Frontal cortex (tissue), 3 donors: ENCODE measurements at regions not wholly inside any gene's neighbourhood (a gene's known extent, or its start where the extent isn't known, plus 50 kb on each side); places are given as distances from the start of the nearest gene placed in this dataset.
A peak's percentile ranks its signal among the peaks of the same experiment; 100 is the strongest.
"Not testable (repeated sequence)": the region's sequence is repeated elsewhere in the genome, so short reads cannot be mapped to it uniquely, and the experiment has no call there.

ENCODE experiments used
- DNase-seq, 2 donors: peaks; one replicate each; pipeline ENCODE4 v3.0.0; 2012; ENCODE audit warnings: low spot score in 2 of 2
- FAIRE-seq: peaks from 2 replicates; lab custom pipeline; 2012; peaks lifted over from hg19 to GRCh38; lab: Jason Lieb, UNC
- donor health status: control.
- donor health status: control.
- donor health status: control.

- no peak for DNase-seq
These were observed 902.9 kb downstream of the LTN1 start for GRCh38 chr21:28089599-28090441.

DNA sequence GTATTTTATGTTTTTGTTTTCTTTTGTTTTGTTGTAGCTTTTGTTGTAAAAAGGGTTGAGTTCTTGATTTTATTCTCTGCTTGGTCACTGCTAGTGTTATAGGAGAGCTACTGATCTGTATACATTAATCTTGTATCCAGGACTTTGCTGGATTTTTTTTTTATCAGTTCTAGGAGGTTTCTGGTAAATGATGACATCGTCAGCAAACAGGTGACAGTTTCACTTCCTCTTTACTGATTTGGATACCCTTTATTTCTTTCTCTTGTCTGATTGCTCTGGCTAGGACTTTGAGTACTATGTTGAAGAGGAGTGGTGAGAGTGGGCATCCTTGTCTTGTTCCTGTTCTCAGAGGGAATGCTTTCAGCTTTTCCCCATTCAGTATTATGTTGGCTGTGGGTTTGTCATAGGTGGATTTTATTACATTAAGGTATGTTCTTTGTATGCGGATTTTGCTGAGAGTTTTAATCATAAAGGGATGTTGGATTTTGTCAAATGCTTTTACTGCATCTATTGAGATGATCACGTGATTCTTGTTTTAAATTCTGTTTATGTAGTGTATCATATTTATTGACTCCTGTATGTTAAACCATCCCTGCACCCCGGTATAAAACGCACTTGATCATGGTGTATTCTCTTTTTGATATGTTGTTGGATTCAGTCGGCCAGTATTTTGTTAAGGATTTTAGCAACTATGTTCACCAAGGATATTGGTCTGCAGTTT, 905.7 kb downstream of the LTN1 start:
- no peak for DNase-seq
- FAIRE-seq, result no peak

More at GRCh38 chr21:28089599-28090441, 902.9 kb downstream of the LTN1 start:
- FAIRE-seq, result no peak

DNA sequence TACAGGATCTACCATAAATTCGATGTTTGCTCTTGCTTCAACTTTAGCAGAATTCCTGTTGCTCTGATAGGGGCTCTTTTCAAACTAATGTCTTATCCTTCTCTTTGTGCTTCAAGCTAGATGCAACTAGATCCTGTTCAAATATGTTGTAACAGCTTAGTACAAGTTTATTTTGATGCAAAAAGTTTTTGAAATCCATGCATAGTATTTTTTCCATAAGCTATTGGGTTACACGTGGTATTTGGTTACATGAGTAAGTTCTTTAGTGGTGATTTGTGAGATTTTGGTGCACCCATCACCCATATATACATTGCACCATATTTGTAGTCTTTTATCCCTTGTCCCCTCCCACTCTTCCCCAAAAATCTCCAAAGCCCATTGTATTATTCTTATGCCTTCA, 907.7 kb downstream of the LTN1 start:
- DNase-seq (no peak), FAIRE-seq (no peak)

DNA sequence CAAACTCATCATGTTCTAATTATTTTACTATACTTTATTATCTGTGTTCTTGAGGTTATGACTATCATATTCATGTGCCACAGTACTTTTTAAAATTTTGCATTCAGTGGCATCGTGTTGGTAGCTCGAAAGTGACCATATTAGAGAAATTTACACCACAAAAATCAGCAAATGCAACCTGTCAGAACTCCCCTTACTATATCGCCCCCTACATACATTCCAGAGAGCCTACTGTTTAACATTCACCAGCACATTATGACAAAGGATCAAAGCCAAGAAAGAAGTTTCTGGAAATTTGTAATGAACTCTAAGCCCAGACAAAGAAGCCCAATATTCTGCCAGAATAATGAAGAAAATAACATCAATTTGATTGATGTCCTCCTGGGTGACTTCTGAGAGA, 909.3 kb downstream of the LTN1 start:
- DNase-seq (no peak), FAIRE-seq (no peak)

DNA sequence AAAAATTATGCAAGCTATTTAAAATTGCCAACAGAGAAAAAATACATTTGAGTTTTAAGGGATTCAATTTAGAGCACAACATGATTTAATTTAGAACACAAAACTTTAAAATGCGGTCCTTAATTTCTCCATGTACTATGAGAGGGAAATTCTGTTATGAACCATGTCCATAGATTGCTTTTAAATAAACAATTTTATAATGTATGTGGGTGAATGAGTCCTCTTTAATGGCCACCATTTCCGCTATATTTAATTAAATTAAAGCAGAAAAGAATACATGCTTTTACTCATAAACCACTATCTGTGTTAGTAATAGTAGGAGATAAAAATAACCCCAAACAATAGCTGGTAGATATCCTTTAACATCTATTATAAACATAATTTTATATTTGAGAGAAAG, 914.6 kb downstream of the LTN1 start:
- no peak for FAIRE-seq
- no peak for DNase-seq

GRCh38 chr21:28074676-28075075, 918.0 kb downstream of the LTN1 start:
- DNase-seq (no peak), FAIRE-seq (no peak)

DNA sequence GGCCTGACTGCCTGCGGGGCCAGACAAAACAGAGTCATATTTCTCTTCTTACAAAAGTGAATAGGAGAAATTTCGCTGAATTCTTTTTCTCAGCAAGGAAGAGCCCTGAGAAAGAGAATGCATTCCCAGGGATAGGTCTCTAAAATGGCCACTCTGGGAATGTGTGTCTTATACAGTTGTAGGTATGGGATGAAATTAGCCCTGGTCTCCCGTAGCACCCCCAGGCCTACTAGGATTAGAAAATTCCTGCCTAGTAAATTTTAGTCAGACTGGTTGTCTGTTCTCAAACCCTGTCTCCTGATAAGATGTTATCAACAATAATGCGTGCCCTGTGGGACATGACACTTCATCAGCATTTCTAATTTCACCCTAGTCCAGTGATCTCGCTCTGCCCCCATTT, 920.1 kb downstream of the LTN1 start:
- no peak for DNase-seq
- no peak for FAIRE-seq

DNA sequence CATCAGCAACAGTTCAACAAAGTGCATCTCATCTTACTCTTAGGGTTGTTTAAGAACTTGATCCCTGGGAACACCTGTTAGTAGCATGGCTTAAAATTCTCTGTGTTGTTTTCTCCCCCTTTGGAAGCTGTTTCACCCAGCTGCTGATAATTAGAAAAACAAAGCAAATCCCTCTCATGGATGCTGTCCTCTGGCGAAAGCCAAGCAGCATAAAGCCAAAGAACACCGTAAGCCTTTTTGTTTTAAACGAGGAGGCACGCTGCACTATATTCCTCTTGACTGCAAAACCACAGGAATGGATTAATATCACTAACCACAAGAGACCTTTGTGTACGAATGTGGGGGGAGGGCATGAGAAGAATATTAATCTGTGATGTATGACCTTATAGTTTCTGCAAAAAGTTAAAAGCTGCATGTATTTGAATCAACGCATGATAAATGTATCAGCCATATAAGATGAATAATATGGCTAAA, 923.2 kb downstream of the LTN1 start:
- FAIRE-seq (no peak), DNase-seq (no peak)

DNA sequence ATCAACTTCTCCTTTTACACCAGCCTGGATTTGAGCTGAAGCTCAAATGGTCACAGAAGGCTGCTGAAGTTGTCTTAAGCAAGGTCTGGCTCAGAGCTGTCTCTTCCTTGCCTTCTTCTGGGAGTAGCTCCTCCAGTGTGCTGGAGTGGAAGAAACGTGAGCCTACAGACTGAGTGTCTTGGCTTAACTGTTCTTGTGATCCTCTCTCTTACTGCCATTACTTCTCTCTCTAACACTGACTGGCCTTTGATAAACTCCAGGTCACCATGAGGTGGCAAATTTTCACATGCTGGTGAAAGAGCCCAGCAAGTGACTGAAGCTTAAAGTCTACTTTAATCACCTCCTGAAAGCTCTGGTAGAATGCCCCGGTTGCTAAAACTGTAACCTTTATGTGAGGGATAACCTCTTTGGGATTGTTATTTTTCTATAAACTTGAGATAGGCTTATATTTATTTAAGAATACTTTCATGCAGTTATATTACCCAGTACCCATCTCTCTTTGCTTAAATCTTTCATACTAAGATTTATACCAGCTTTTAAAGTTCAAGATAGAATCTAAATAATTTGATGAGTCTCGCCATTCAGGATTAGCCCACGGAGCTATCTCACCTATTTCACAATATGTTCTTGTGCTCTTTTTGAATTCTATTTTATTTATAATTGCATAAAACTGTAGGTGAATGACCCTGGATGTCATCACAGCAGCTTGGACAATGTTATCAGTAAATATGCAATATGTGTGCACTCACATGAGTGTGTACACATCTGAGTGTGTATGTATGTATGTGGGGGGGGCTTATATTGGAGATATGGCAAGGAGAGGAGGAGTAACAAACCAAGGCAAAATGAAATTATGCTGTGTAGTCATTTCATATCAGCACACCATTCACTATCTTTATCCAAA, 924.0 kb downstream of the LTN1 start:
- DNase-seq, result no peak
- FAIRE-seq, result no peak

DNA sequence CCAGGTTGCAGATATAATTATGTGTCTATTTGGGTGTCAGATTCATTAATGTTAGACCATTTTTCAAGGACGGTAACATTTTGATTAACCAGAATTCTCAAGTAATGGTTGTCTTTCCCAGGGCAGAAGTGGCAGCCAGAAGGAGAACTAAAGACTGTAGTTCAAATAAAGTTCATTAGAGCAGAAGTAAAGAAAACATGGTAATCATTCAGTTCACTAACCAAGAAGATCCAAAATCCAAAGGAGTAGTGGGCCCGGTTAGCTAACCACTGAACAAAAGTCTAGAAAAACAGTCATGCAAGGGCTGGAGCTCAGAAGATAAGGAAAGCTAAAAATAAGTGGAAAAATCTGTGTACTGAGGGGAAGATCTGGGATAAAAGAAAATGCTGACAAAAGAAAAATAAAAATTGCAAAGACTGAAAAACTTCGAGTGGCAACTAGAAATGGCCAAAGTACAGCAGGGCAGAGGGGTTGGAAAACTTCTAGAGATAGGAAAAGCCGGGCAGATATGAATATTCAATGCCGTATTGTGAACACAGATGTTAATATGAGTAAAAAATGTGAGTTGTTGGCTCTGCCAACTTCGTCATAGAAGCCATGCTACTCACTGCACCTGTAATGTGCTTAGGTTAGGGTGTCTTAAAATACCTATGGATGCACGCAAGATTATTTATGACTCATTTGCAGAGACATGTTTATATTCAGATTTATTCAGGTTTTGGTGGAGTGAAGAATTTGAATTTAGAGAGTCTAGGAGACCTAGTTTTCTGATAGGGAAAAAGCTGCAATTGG, 925.9 kb downstream of the LTN1 start:
- no peak for FAIRE-seq
- no peak for DNase-seq

DNA sequence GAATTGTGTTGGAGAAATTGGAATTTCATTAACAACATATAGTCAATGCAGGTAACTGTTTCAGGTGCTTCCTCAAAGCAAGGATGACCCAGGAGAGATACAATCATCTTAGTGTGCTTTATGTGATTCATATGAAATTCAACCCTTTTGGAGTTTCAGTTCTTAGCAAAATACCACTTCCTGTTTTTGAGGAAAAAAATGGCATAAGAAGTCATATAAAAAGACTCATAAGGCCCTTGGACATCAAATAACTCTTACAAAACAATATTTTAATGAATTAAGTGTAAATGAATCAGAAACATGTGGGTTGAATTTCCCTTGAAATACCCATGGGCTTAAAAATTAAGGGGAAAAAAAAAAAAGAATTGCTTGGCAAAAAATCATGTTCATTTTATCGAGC, 926.6 kb downstream of the LTN1 start:
- no peak for DNase-seq
- FAIRE-seq, result no peak

DNA sequence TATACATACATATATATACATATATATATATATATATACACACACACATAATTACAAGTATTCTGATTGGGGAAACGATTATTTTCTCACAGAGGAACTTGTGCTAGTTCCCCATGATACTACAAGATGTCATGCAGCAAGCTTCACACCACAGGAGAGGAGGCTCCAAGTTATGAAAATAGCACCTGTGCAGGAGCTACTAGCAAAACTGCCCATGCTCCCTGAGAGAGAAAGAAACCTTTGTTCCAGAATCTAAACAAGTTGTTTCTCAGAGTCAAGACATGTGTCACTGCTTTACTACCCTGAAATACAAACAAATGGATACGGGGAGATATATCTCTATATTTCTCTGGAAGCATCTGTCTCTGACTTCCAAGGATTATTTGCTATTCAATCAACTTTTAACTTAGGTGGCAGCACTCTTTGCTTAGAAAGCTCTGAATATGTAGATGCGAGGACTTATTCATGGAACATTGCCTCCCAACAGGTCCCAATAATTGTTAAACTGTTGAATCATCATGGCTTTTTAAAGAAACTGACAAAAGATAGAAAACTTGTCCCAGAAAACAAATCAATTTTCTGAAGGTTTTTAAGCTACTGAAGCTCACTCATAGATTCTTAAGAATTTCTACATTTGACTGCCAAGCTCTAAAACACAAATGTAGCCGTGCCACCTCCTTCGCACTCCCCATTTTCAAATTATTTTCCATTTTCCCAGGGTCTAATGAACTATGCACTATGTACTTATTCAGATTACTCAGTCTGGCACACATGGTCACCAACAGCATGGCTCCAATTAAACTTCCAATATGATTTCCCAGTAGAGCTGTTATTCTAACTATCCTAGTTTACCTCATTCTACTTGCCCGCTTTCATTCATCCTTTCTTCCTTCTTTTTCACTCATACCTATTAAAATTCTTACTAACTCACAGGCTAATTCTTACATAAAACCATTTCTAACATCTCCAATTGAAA, 929.1 kb downstream of the LTN1 start:
- DNase-seq, result no peak
- FAIRE-seq, result no peak

DNA sequence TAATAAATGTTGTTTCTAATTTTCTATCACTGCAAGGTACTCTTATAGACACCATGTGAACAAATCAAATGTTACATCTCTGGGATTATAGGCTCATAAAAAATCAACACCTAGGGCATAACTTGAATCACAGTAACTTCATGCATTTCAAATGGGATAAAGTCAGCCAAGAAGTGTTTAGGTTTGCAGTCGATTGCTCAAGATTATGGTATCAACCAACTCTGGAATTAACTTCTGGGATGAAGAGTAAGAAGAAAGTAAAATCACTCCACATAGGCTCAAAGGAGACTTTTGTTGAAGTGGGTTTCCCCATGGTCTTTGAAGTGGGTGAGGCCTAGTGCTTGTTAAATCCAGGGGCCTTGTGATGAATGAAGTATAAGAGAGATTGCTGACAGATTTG, 939.7 kb downstream of the LTN1 start:
- DNase-seq, FAIRE-seq: not testable (repeated sequence)

GRCh38 chr21:28051649-28052048, 941.0 kb downstream of the LTN1 start:
- FAIRE-seq, result peak; percentile 98
- DNase-seq, result not testable (repeated sequence)

DNA sequence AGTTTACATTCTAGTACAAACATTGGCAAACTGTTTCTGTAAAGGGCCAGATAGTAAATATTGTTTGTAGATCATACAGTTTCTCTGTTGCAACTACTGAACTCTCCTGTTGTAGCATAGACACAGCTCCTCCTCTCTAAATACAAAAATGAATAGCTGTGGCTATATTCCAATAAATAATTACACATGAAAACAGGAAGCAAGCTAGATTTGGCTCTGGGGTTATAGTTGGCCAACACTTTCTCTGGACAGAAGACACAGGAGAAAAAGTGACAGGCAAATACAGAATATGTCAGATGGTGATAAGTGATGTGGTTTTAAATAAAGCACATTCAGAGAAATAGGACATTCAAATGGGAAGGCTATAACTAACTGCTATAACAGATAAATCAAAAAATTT, 957.0 kb downstream of the LTN1 start:
- not testable (repeated sequence) for DNase-seq, FAIRE-seq

DNA sequence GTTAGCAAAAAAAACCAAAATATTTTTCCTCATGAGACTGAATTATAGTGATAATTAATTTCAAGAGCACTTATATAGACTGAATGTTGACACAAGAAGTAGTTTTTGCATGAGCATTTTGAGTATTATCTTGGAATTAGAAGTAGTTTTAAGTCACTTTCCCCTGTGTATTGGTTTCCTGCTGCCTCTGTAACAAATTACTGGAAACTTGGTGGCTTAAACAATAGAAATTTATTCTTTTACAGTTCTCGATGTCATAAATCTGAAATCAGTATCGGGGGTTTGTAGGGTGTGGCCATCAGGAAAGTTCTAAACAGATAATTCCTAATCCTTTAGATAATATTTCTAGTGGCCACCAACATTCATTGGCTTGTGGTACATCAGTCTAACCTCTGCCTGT, 957.8 kb downstream of the LTN1 start:
- FAIRE-seq, DNase-seq: not testable (repeated sequence)

- FAIRE-seq, DNase-seq: not testable (repeated sequence)
These were observed 958.3 kb downstream of the LTN1 start for GRCh38 chr21:28034334-28034733.

DNA sequence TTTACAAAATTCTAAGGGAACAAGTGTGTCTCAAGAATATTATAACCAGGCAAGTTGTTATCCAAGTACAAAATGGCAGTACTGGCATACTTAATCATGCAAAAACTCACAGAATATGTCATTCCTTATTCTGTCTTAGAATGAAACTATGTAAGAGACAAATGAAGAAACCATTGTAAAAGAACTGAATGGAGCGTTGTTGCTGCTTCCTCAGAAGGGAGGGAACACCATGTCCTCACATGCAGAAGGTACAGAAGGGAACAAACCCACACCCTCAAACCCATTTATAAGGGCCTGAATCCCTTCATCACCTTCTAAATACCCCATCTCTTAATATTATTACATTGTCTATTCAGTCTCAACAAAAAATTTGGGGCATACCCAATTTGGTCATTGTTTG, 960.0 kb downstream of the LTN1 start:
- not testable (repeated sequence) for DNase-seq, FAIRE-seq
